PFSK-1 (cell line): ENCODE measurements at regions not wholly inside any gene's neighbourhood (a gene's known extent, or its start where the extent isn't known, plus 50 kb on each side); places are given as distances from the start of the nearest gene placed in this dataset.

Source experiments
- POLR2AphosphoS5 ChIP-seq: IDR thresholded peaks from 2 replicates; pipeline ENCODE4 v1.6.1; 2012; ENCODE audit warnings: low read depth, mild to moderate bottlenecking, control low read depth, low read length, moderate library complexity
- TAF1 ChIP-seq: IDR thresholded peaks from 2 replicates; pipeline ENCODE4 v1.6.1; 2012; ENCODE audit warnings: low read length, control low read depth, borderline replicate concordance; ENCODE audit not compliant: insufficient read depth

GRCh38 chr3:111332488-111333080 lies 209.4 kb upstream of the CD96 start:
- no peak for TF ChIP-seq TAF1
- TF ChIP-seq POLR2AphosphoS5, result no peak
